ENCODE measurements at regions not wholly inside any gene's neighbourhood (a gene's known extent, or its start where the extent isn't known, plus 50 kb on each side); places are given as distances from the start of the nearest gene placed in this dataset.

GRCh38 chr3:160135851-160136250 is 89.4 kb upstream of the C3orf80 start (continued):
- no peak for TF ChIP-seq ZBTB44 (CRISPR knock-in tag; IDR thresholded peaks at IDR 0.05)

- Histone ChIP-seq H3K27ac (ENCODE audit: extremely low read length, insufficient read depth, low read length) (no peak overlapping the region), H3K9me3 (ENCODE audit: low read length) (no peaks in the 10 kb centered on the region), H3K4me2 (ENCODE audit: low read depth, low read length) (no peak overlapping the region), H3K9ac (ENCODE audit: insufficient read depth, low read depth, low read length) (no peak overlapping the region), H3K36me3 (replicated peaks in 1 of 2; ENCODE audit: control insufficient read depth in 1 of 2, insufficient read depth in 2 of 2, low read length in 2 of 2) (no peaks in the 10 kb centered on the region), H3K79me2 (ENCODE audit: insufficient read depth, low read length) (no peaks in the 10 kb centered on the region), H3K4me3 (replicated peaks in 1 of 3; ENCODE audit: insufficient read depth in 1 of 3, low read depth in 2 of 3, low read length in 3 of 3) (no peak overlapping the region), H4K20me1 (ENCODE audit: insufficient read depth, low read length) (no peaks in the 10 kb centered on the region), H3K4me1 (ENCODE audit: insufficient read depth, low read length) (no peaks in the 10 kb centered on the region), H2AFZ (ENCODE audit: low read length) (no peak overlapping the region), H3K27me3 (ENCODE audit: control insufficient read depth in 1 of 2, insufficient read depth in 2 of 2, low read length in 2 of 2) (no peaks in the 10 kb centered on the region)
- no peak for ATAC-seq
- in situ Hi-C loops (cut with HindIII; ENCODE audit: extremely low pct_ligation_motif_present, low pct_unique_long_range_greater_than_20kb) = no loop called here
- TF ChIP-seq ZNF737 (CRISPR knock-in tag; IDR thresholded peaks at IDR 0.05; ENCODE audit: borderline replicate concordance) (no peak), MEIS1 (CRISPR knock-in tag; IDR thresholded peaks at IDR 0.05; ENCODE audit: borderline replicate concordance) (no peak), NFYC (CRISPR knock-in tag; IDR thresholded peaks at IDR 0.05) (no peak), HMG20A (CRISPR knock-in tag; IDR thresholded peaks at IDR 0.05; ENCODE audit: borderline replicate concordance) (no peak), RFX3 (CRISPR knock-in tag; IDR thresholded peaks at IDR 0.05) (no peak), DDIT3 (CRISPR knock-in tag; IDR thresholded peaks at IDR 0.05) (no peak), KAT2B (IDR thresholded peaks at IDR 0.05; ENCODE audit: borderline replicate concordance, low read depth, low read length) (no peak)
- intact Hi-C loops (cut with micrococcal nuclease; ENCODE audit: unreplicated experiment) = no loop called here
- 60% methylated on average over 4 of the region's 4 CpGs for WGBS (ENCODE audit: low lambda C conversion rate)
- no TSS peak for BruUV-seq (replicated peaks)
- FAIRE-seq = no peak
- CTCF ChIA-PET (ENCODE audit: low intra/inter-chr PET ratio, low total read pairs) = no interaction called here
- no peak for DNase-seq (ENCODE audit: low spot score)
- POLR2A ChIA-PET = no interaction called here
Measured at GRCh38 chr3:160136421-160136820, 88.8 kb upstream of the C3orf80 start.
